A549 (cell line): ENCODE measurements at regions not wholly inside any gene's neighbourhood (a gene's known extent, or its start where the extent isn't known, plus 50 kb on each side); places are given as distances from the start of the nearest gene placed in this dataset.

Experiments used
- ATAC-seq, 2 experiments: fragments of 200-7000 bp in 1 of 2; fragments of >200 bp in 1 of 2; cut with Nextera tagmentation in 1 of 2; cut with Tn5 transposase in 1 of 2; 3 replicates each; pipeline versions ENCODE4 v1.8.0 to v1.9.1; 2018 to 2020; ENCODE audit warnings: mild to moderate bottlenecking in 1 of 2, moderate library complexity in 1 of 2
- CTCF ChIA-PET: fragments of 300-600 bp; sonication (Branson Sonifier 250); formaldehyde crosslinking; extraction: SDS; loops from one replicate; lab custom pipeline; 2021; ENCODE audit warnings: antibody characterized with exemption, inconsistent platforms; lab: Yijun Ruan, JAX
- POLR2A ChIA-PET: fragments of 350-600 bp; formaldehyde crosslinking; extraction: SDS; loops from one replicate; lab custom pipeline; 2021; ENCODE audit warnings: antibody characterized with exemption, inconsistent platforms; lab: Yijun Ruan, JAX
- DNase-seq, 2 experiments: peaks; one replicate each; pipeline versions ENCODE4 v3.0.0 to v3.0.0-alpha.2; 2011 to 2016; ENCODE audit warnings: low read depth in 1 of 2, low spot score in 1 of 2
- FAIRE-seq: peaks from 2 replicates; lab custom pipeline; 2011; peaks lifted over from hg19 to GRCh38; lab: Jason Lieb, UNC
- H3K27ac ChIP-seq, 2 experiments: fragments of >200 bp; sonication (Bioruptor Twin); formaldehyde crosslinking; 3 replicates each; pipeline ENCODE4 v1.5.1; 2016 to 2017
- H3K4me1 ChIP-seq: fragments of >200 bp; sonication (Bioruptor Twin); formaldehyde crosslinking; 3 replicates; pipeline ENCODE4 v1.6.1; 2016
- H3K4me2 ChIP-seq: fragments of >200 bp; sonication (Bioruptor Twin); formaldehyde crosslinking; 3 replicates; pipeline ENCODE4 v1.6.1; 2016
- H3K4me3 ChIP-seq: fragments of >200 bp; sonication (Bioruptor Twin); formaldehyde crosslinking; 3 replicates; pipeline ENCODE4 v1.5.1; 2016
- H3K9me3 ChIP-seq: fragments of >200 bp; sonication (Bioruptor Twin); formaldehyde crosslinking; 3 replicates; pipeline ENCODE4 v1.6.1; 2016
- CEBPB ChIP-seq, 2 experiments: fragments of >200 bp in 1 of 2; sonication (Bioruptor Twin) in 1 of 2; formaldehyde crosslinking in 1 of 2; IDR thresholded peaks; 2 replicates each; pipeline ENCODE4 v1.6.1; 2012 to 2016
- CHD4 ChIP-seq: fragments of 200-600 bp; sonication (generic); IDR thresholded peaks from 2 replicates; pipeline ENCODE4 v1.6.1; 2016; ENCODE audit warnings: antibody characterized with exemption, mild to moderate bottlenecking, borderline replicate concordance
- EP300 ChIP-seq, 2 experiments: fragments of >200 bp; sonication (Bioruptor Twin); formaldehyde crosslinking; IDR thresholded peaks; 2 replicates in 1 of 2; 3 replicates in 1 of 2; pipeline ENCODE4 v1.6.1; 2016 to 2017
- FOSB ChIP-seq: fragments of 250-450 bp; sonication (Bioruptor Pico); IDR thresholded peaks from 2 replicates; pipeline ENCODE4 v1.5.0; 2020; ENCODE audit warnings: mild to moderate bottlenecking, moderate library complexity
- HOXA7 ChIP-seq: fragments of 250-450 bp; sonication (Bioruptor Pico); IDR thresholded peaks from 2 replicates; pipeline ENCODE4 v1.5.0; 2020; ENCODE audit warnings: mild to moderate bottlenecking, moderate library complexity
- MAFK ChIP-seq: fragments of 450-650 bp; IDR thresholded peaks from 2 replicates; pipeline ENCODE4 v1.6.1; 2014; ENCODE audit not compliant: partially characterized antibody
- MAX ChIP-seq: IDR thresholded peaks from 2 replicates; pipeline ENCODE4 v1.6.1; 2012
- MYC ChIP-seq: IDR thresholded peaks from 2 replicates; pipeline ENCODE4 v1.6.1; 2012; ENCODE audit warnings: mild to moderate bottlenecking, inconsistent platforms, low read length, improper control_type of control experiment, borderline replicate concordance
- PHF8 ChIP-seq: fragments of 200-600 bp; sonication (generic); IDR thresholded peaks from 2 replicates; pipeline ENCODE4 v1.6.1; 2016; ENCODE audit warnings: low read depth, mild to moderate bottlenecking, antibody characterized with exemption, moderate library complexity, borderline replicate concordance
- POLR2AphosphoS2 ChIP-seq: conservative IDR thresholded peaks from 2 replicates; pipeline ENCODE4 v1.6.1; 2012; ENCODE audit warnings: low read length, improper control_type of control experiment, inconsistent platforms
- RAD21 ChIP-seq, 2 experiments: fragments of >200 bp in 1 of 2; sonication (Bioruptor Twin) in 1 of 2; formaldehyde crosslinking in 1 of 2; IDR thresholded peaks in 1 of 2; conservative IDR thresholded peaks in 1 of 2; 2 replicates in 1 of 2; 3 replicates in 1 of 2; pipeline ENCODE4 v1.6.1; 2012 to 2018; ENCODE audit warnings: inconsistent platforms in 1 of 2
- SREBF2 ChIP-seq: fragments of 450-650 bp; IDR thresholded peaks from 2 replicates; pipeline ENCODE4 v1.6.1; 2014; ENCODE audit warnings: mild to moderate bottlenecking, moderate library complexity
- ZC3H11A ChIP-seq: fragments of 450-650 bp; IDR thresholded peaks from 2 replicates; pipeline ENCODE4 v1.6.1; 2014; ENCODE audit warnings: antibody characterized with exemption, mild to moderate bottlenecking
- WGBS: methylation state at CpG from one replicate; pipeline ENCODE4 v1.1.6; 2017; ENCODE audit errors: missing lambda C conversion rate; 5-methylcytosine and 5-hydroxymethylcytosine counted together
- TF ChIP-seq, protein P1 (sequence below): fragments of 150-350 bp; IDR thresholded peaks from 2 replicates; pipeline ENCODE4 v1.6.1; 2014; ENCODE audit warnings: low read depth, mild to moderate bottlenecking, low read length
- TF ChIP-seq, protein P2 (sequence below): fragments of 450-650 bp; IDR thresholded peaks from 2 replicates; pipeline ENCODE4 v1.6.1; 2014; ENCODE audit warnings: antibody characterized with exemption

- no peaks in the 10 kb centered on the region for H3K9me3 ChIP-seq
- CTCF ChIA-PET: no interaction called here
- no peak overlapping the region for H3K27ac ChIP-seq
- FAIRE-seq (no peak), DNase-seq (no peak), ATAC-seq (no peak)
- H3K4me1 ChIP-seq: no peaks in the 10 kb centered on the region
- WGBS: 1% methylated on average over 4 of the region's 4 CpGs
- TF ChIP-seq ZC3H11A (no peak), CHD4 (no peak), MYC (no peak), SREBF2 (no peak), PHF8 (no peak), FOSB (CRISPR knock-in tag) (no peak), MAX (no peak), EP300 (IDR thresholded peaks at IDR 0.05) (no peak), MAFK (no peak), HOXA7 (CRISPR knock-in tag) (no peak), CEBPB (IDR thresholded peaks at IDR 0.05) (no peak)
- TF ChIP-seq, protein P1, sequence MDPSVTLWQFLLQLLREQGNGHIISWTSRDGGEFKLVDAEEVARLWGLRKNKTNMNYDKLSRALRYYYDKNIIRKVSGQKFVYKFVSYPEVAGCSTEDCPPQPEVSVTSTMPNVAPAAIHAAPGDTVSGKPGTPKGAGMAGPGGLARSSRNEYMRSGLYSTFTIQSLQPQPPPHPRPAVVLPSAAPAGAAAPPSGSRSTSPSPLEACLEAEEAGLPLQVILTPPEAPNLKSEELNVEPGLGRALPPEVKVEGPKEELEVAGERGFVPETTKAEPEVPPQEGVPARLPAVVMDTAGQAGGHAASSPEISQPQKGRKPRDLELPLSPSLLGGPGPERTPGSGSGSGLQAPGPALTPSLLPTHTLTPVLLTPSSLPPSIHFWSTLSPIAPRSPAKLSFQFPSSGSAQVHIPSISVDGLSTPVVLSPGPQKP: no peak
- H3K4me3 ChIP-seq: no peak overlapping the region
- POLR2A ChIA-PET: no interaction called here
- no peak overlapping the region for H3K4me2 ChIP-seq
Measured at GRCh38 chr1:95368178-95368577, 134.2 kb downstream of the RWDD3 start.

GRCh38 chr1:95369985-95370690 is 136.1 kb downstream of the RWDD3 start:
- Histone ChIP-seq H3K9me3 (no peaks in the 10 kb centered on the region), H3K27ac (no peak overlapping the region), H3K4me2 (no peak overlapping the region), H3K4me3 (no peak overlapping the region), H3K4me1 (no peaks in the 10 kb centered on the region)
- ChIA-PET CTCF (interaction anchor here (0.5 to 0.8 kb wide), 2 partner anchors 14 to 314 kb away, joined by 3 read pairs; no protein-coding TSS in a partner anchor), POLR2A (no interaction called here)
- peak in 1 of 2 experiments; percentile 33 for DNase-seq
- FAIRE-seq: no peak
- TF ChIP-seq FOSB (CRISPR knock-in tag) (no peak), MAFK (no peak)
- TF ChIP-seq, protein P2, sequence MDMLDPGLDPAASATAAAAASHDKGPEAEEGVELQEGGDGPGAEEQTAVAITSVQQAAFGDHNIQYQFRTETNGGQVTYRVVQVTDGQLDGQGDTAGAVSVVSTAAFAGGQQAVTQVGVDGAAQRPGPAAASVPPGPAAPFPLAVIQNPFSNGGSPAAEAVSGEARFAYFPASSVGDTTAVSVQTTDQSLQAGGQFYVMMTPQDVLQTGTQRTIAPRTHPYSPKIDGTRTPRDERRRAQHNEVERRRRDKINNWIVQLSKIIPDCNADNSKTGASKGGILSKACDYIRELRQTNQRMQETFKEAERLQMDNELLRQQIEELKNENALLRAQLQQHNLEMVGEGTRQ: peak; percentile 67
- peak; percentile 19 to 36; a peak in 1 of 6 replicates for ATAC-seq
- WGBS: 15% methylated on average over 7 of the region's 7 CpGs

DNA sequence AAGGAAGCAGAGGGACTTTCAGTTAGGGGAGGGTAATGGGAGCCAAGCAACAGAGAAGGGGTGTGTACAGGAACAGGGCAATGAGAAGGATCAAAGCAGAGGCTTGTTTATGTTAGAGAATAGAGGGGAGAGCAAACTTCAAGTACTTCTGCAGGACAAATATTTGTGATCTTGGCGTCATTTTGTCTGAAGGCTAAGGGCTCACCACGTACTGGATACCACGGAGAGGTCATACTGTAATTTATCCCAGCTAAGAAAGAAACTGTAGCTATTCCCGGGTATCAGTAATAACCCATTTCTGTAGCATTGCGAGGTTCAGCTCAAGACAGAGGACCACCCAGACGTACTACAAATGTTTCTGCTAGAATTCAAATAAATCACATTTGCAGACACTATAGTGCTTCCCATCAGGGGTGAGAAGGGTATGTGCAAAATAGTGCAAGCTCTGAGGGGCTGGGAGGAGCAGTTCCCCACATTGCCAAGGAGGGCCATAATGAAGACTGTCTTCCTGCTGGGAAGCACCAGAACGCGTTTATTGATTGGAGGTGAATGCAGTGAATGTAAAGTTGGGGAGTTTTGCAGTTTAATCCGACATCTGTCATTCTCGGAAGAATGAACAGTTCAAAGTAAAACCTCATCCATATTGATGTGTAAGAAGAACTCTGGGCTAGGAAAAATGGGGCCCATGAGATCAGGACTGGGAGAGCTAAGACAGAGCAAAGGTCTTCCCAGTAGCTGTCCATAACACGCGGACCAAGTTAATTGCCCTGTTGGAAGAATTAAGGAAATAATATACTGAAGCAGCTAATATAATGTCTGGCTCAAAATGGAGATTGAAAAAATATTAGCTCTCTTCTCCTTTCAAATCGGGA is 136.9 kb downstream of the RWDD3 start:
- POLR2A ChIA-PET: no interaction called here
- no peak overlapping the region for H3K27ac ChIP-seq
- no peak overlapping the region for H3K4me3 ChIP-seq
- CTCF ChIA-PET: no interaction called here
- ATAC-seq (no peak), DNase-seq (no peak), FAIRE-seq (no peak)
- no peak overlapping the region for H3K4me2 ChIP-seq
- 43% methylated on average over 13 of the region's 13 CpGs for WGBS
- no peaks in the 10 kb centered on the region for H3K9me3 ChIP-seq
- H3K4me1 ChIP-seq: no peaks in the 10 kb centered on the region
- TF ChIP-seq POLR2AphosphoS2 (no peak), MYC (no peak), RAD21 (conservative IDR thresholded peaks at IDR 0.05 in 1 of 2, IDR thresholded peaks at IDR 0.05 in 1 of 2) (no peak), HOXA7 (CRISPR knock-in tag) (no peak)
